HCT116 (cell line): ENCODE measurements at regions not wholly inside any gene's neighbourhood (a gene's known extent, or its start where the extent isn't known, plus 50 kb on each side); places are given as distances from the start of the nearest gene placed in this dataset.

Experiments
- ATAC-seq: fragments of 200-7000 bp; cut with Tn5 transposase; 2 replicates; pipeline ENCODE4 v1.9.1; 2020; ENCODE audit warnings: mild to moderate bottlenecking, moderate library complexity
- BruUV-seq: library from RNA; stranded (reverse); fragments of 400-500 nt; replicated peaks from 2 replicates; lab custom pipeline; 2021; lab: Mats Ljungman, UMichigan
- CTCF ChIA-PET: fragments of 300-600 bp; sonication (Branson Sonifier 250); formaldehyde crosslinking; loops from one replicate; lab custom pipeline; 2021; ENCODE audit warnings: antibody characterized with exemption; lab: Charles Lee
- POLR2A ChIA-PET: fragments of 300-600, 350-600 bp; sonication (Branson Sonifier 250); formaldehyde crosslinking; loops from one replicate; lab custom pipeline; 2021; ENCODE audit warnings: antibody characterized with exemption; lab: Charles Lee
- RAD21 ChIA-PET, 2 experiments: fragments of 300-600 bp; sonication (Branson Sonifier 250); formaldehyde crosslinking; loops; one replicate each; lab custom pipeline; 2023; ENCODE audit warnings: low total read pairs in 2 of 2; ENCODE audit not compliant: uncharacterized antibody in 2 of 2, unreplicated experiment in 2 of 2, low non-redundant PET in 1 of 2; lab: Charles Lee
- DNase-seq: peaks from one replicate; pipeline ENCODE4 v3.0.0-alpha.2; 2010; ENCODE audit warnings: low read depth, low spot score
- H2AFZ ChIP-seq: fragments of 200-600 bp; shearing (Covaris generic), sonication (generic); 2 replicates; pipeline ENCODE4 v1.6.1; 2017; ENCODE audit warnings: low read depth, mixed run types, mixed read lengths, antibody characterized with exemption, low read length; ENCODE audit not compliant: poor library complexity, severe bottlenecking
- H3K27ac ChIP-seq: 2 replicates; pipeline ENCODE4 v1.5.1; 2012; ENCODE audit warnings: low read depth, low read length
- H3K27me3 ChIP-seq: fragments of 200-600 bp; sonication (generic); 2 replicates; pipeline ENCODE4 v1.6.1; 2016; ENCODE audit warnings: mixed run types, low read length, mixed read lengths; ENCODE audit not compliant: insufficient read depth
- H3K36me3 ChIP-seq, 2 experiments: fragments of 200-500 bp in 1 of 2; fragments of 200-600 bp in 1 of 2; sonication (Bioruptor generic) in 1 of 2; sonication (generic) in 1 of 2; 2 replicates each; pipeline versions ENCODE4 v1.5.1 to v1.6.1; 2014 to 2016; ENCODE audit warnings: low read length in 2 of 2, inconsistent platforms in 1 of 2, mixed read lengths in 1 of 2, mixed run types in 1 of 2; ENCODE audit not compliant: insufficient read depth in 2 of 2, control insufficient read depth in 1 of 2
- H3K4me1 ChIP-seq, 2 experiments: fragments of 200-600 bp in 1 of 2; sonication (generic) in 1 of 2; 2 replicates each; pipeline versions ENCODE4 v1.5.1 to v1.6.1; 2012 to 2017; ENCODE audit warnings: low read length in 2 of 2, inconsistent platforms in 1 of 2, mild to moderate bottlenecking in 1 of 2, mixed read lengths in 1 of 2, mixed run types in 1 of 2, moderate library complexity in 1 of 2; ENCODE audit not compliant: insufficient read depth in 2 of 2, control insufficient read depth in 1 of 2
- H3K4me2 ChIP-seq: fragments of 200-600 bp; sonication (generic); 2 replicates; pipeline ENCODE4 v1.6.1; 2017; ENCODE audit warnings: mixed run types, low read length, mixed read lengths
- H3K4me3 ChIP-seq, 2 experiments: fragments of 200-600 bp in 1 of 2; sonication (generic) in 1 of 2; replicated peaks in 1 of 2; 2 replicates each; pipeline ENCODE4 v1.5.1; 2011 to 2016; ENCODE audit warnings: low read length in 2 of 2, control low read depth in 1 of 2, low read depth in 1 of 2, mild to moderate bottlenecking in 1 of 2, mixed read lengths in 1 of 2, mixed run types in 1 of 2
- H3K79me2 ChIP-seq: fragments of 200-600 bp; sonication (generic); 2 replicates; pipeline ENCODE4 v1.6.1; 2017; ENCODE audit warnings: mild to moderate bottlenecking, mixed run types, low read length, moderate library complexity, mixed read lengths; ENCODE audit not compliant: insufficient read depth
- H3K9ac ChIP-seq: fragments of 200-600 bp; sonication (generic); 2 replicates; pipeline ENCODE4 v1.6.1; 2016; ENCODE audit warnings: low read length, mixed read lengths
- H3K9me2 ChIP-seq: fragments of 200-600 bp; sonication (generic), shearing (Covaris generic); 2 replicates; pipeline ENCODE4 v1.6.1; 2017; ENCODE audit warnings: mixed run types, mild to moderate bottlenecking, moderate library complexity; ENCODE audit not compliant: insufficient read depth
- H3K9me3 ChIP-seq, 2 experiments: fragments of 200-500 bp in 1 of 2; fragments of 200-600 bp in 1 of 2; sonication (Bioruptor generic) in 1 of 2; sonication (generic) in 1 of 2; 2 replicates each; pipeline ENCODE4 v1.6.1; 2014 to 2017; ENCODE audit warnings: low read length in 2 of 2, mixed read lengths in 2 of 2, inconsistent platforms in 1 of 2, low read depth in 1 of 2, mild to moderate bottlenecking in 1 of 2, mixed run types in 1 of 2, moderate library complexity in 1 of 2; ENCODE audit not compliant: control insufficient read depth in 1 of 2, insufficient read depth in 1 of 2
- H4K20me1 ChIP-seq: fragments of 200-600 bp; sonication (generic), shearing (Covaris generic); 2 replicates; pipeline ENCODE4 v1.6.1; 2017; ENCODE audit warnings: mixed run types, mild to moderate bottlenecking, moderate library complexity; ENCODE audit not compliant: insufficient read depth
- ELF1 ChIP-seq: IDR thresholded peaks from 2 replicates; pipeline ENCODE4 v1.6.1; 2012; ENCODE audit warnings: low read depth, borderline replicate concordance
- FOSL1 ChIP-seq: IDR thresholded peaks from 2 replicates; pipeline ENCODE4 v1.6.1; 2012; ENCODE audit warnings: low read depth
- JUND ChIP-seq: IDR thresholded peaks from 2 replicates; pipeline ENCODE4 v1.6.1; 2012
- SIN3A ChIP-seq: IDR thresholded peaks from 2 replicates; pipeline ENCODE4 v1.6.1; 2012; ENCODE audit warnings: low read depth
- SRF ChIP-seq: IDR thresholded peaks from 2 replicates; pipeline ENCODE4 v1.6.1; 2012; ENCODE audit warnings: low read depth
- ZNF274 ChIP-seq: fragments of 200-500 bp; sonication (Bioruptor generic); IDR thresholded peaks from 2 replicates; pipeline ENCODE4 v1.6.1; 2014; ENCODE audit warnings: mild to moderate bottlenecking, low read depth, low read length, inconsistent platforms
- intact Hi-C: fragments of 100-400 bp; cut with micrococcal nuclease; formaldehyde crosslinking; loops from 2 replicates; pipeline ENCODE4 v1.10.0; 2022

- Histone ChIP-seq H3K79me2 (no peaks in the 10 kb centered on the region), H3K4me2 (no peak overlapping the region), H2AFZ (no peak overlapping the region), H3K9me3 (no peaks in the 10 kb centered on the region), H3K27ac (no peak overlapping the region), H4K20me1 (no peaks in the 10 kb centered on the region), H3K4me3 (no peak overlapping the region), H3K9me2 (no peaks in the 10 kb centered on the region), H3K36me3 (no peaks in the 10 kb centered on the region), H3K27me3 (no peaks in the 10 kb centered on the region), H3K4me1 (no peaks in the 10 kb centered on the region), H3K9ac (no peak overlapping the region)
- CTCF ChIA-PET: no interaction called here
- no TSS peak for BruUV-seq
- TF ChIP-seq SRF (no peak), FOSL1 (no peak), JUND (no peak), ZNF274 (no peak), ELF1 (no peak)
- POLR2A ChIA-PET: no interaction called here
- RAD21 ChIA-PET: no interaction called here
- DNase-seq (no peak), ATAC-seq (no peak)
- intact Hi-C loops: no loop called here
Measured at GRCh38 chrX:122512561-122513072, 671.5 kb upstream of the GRIA3 start.

DNA sequence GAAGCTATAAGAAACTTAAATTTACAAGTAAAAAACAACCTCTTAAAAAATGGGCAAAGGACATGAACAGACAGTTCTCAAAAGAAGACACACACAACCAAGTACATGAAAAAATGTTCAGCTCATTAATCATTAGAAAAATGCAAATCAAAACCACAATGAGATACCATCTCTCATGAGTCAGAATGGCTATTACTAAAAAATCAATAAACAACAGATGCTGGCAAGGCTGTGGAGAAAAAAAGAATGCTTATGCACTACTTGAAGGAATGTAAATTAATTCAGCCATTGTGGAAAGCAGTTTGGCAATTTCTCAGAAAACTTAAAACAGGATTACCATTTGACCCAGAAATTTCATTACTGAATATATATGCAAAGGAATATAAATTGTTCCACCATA lies 666.3 kb upstream of the GRIA3 start:
- RAD21 ChIA-PET: no interaction called here
- Histone ChIP-seq H3K9me2 (no peaks in the 10 kb centered on the region), H3K27ac (no peak overlapping the region), H3K9me3 (no peaks in the 10 kb centered on the region), H3K9ac (no peak overlapping the region), H3K4me3 (no peak overlapping the region)
- no TSS peak for BruUV-seq
- no peak for TF ChIP-seq SIN3A
- TF ChIP-seq, all 23 proteins: peak for 0
- ChIA-PET POLR2A (no interaction called here), CTCF (no interaction called here)
- intact Hi-C loops: no loop called here
- H4K20me1 ChIP-seq: no peaks in the 10 kb centered on the region
- no peak overlapping the region for H2AFZ ChIP-seq
- DNase-seq: no peak
- no peaks in the 10 kb centered on the region for H3K79me2 ChIP-seq
- no peaks in the 10 kb centered on the region for H3K4me1 ChIP-seq
- H3K4me2 ChIP-seq: no peak overlapping the region
- H3K27me3 ChIP-seq: no peaks in the 10 kb centered on the region
- ATAC-seq: no peak
- H3K36me3 ChIP-seq: no peaks in the 10 kb centered on the region
